Caco-2 (cell line): ENCODE measurements at regions not wholly inside any gene's neighbourhood (a gene's known extent, or its start where the extent isn't known, plus 50 kb on each side); places are given as distances from the start of the nearest gene placed in this dataset.
A peak's percentile ranks its signal among the peaks of the same experiment; 100 is the strongest.

Source experiments
- BruUV-seq: library from RNA; stranded (reverse); fragments of 400-500 nt; replicated peaks from 2 replicates; lab custom pipeline; 2021; lab: Mats Ljungman, UMichigan
- CTCF ChIA-PET: fragments of 300-600 bp; sonication (Branson Sonifier 250); formaldehyde crosslinking; loops from one replicate; lab custom pipeline; 2022; ENCODE audit warnings: antibody characterized with exemption; lab: Charles Lee
- POLR2A ChIA-PET: fragments of 300-600 bp; sonication (Branson Sonifier 250); formaldehyde crosslinking; loops from one replicate; lab custom pipeline; 2022; ENCODE audit warnings: antibody characterized with exemption; lab: Charles Lee
- DNase-seq, 2 experiments: peaks; one replicate each; pipeline versions ENCODE4 v3.0.0 to v3.0.0-alpha.2; 2020 to 2022
- H3K27me3 ChIP-seq: replicated peaks from 2 replicates; pipeline ENCODE4 v1.6.0; 2011; ENCODE audit warnings: low read length; ENCODE audit not compliant: control insufficient read depth, insufficient read depth
- H3K36me3 ChIP-seq: 2 replicates; pipeline ENCODE4 v1.5.1; 2011; ENCODE audit warnings: low read length; ENCODE audit not compliant: control insufficient read depth, insufficient read depth
- H3K4me1 ChIP-seq: fragments of 250-450 bp; sonication (Bioruptor Pico); 2 replicates; pipeline ENCODE4 v1.5.1; 2020; ENCODE audit warnings: mild to moderate bottlenecking
- H3K4me3 ChIP-seq: 2 replicates; pipeline ENCODE4 v1.5.1; 2011; ENCODE audit warnings: low read depth, mild to moderate bottlenecking, control low read depth, low read length
- H3K9me3 ChIP-seq: fragments of 250-450 bp; sonication (Bioruptor Pico); 2 replicates; pipeline ENCODE4 v1.5.1; 2020; ENCODE audit warnings: mild to moderate bottlenecking, moderate library complexity
- H3K27ac Mint-ChIP-seq: one replicate; pipeline ENCODE4 v1.8.0; 2022; ENCODE audit warnings: mixed read lengths; ENCODE audit not compliant: unreplicated experiment
- H3K27me3 Mint-ChIP-seq: one replicate; pipeline ENCODE4 v1.8.0; 2022; ENCODE audit warnings: mixed read lengths; ENCODE audit not compliant: insufficient read depth, unreplicated experiment
- H3K36me3 Mint-ChIP-seq: one replicate; pipeline ENCODE4 v1.8.0; 2022; ENCODE audit warnings: mild to moderate bottlenecking, mixed read lengths; ENCODE audit not compliant: insufficient read depth, unreplicated experiment
- H3K4me1 Mint-ChIP-seq: one replicate; pipeline ENCODE4 v1.8.0; 2022; ENCODE audit warnings: low read depth, mixed read lengths; ENCODE audit not compliant: unreplicated experiment
- H3K4me3 Mint-ChIP-seq: one replicate; pipeline ENCODE4 v1.8.0; 2022; ENCODE audit warnings: mild to moderate bottlenecking, moderate library complexity, mixed read lengths; ENCODE audit not compliant: unreplicated experiment
- H3K9me3 Mint-ChIP-seq: one replicate; pipeline ENCODE4 v1.8.0; 2022; ENCODE audit warnings: mixed read lengths; ENCODE audit not compliant: unreplicated experiment
- intact Hi-C: fragments of 100-400 bp; cut with micrococcal nuclease; formaldehyde crosslinking; loops from one replicate; pipeline ENCODE4 v1.10.0; 2022; ENCODE audit not compliant: unreplicated experiment
- TF ChIP-seq, protein P1 (sequence below), 2 experiments: fragments of 200-600 bp in 1 of 2; IDR thresholded peaks; 1 replicate in 1 of 2; 2 replicates in 1 of 2; pipeline versions ENCODE4 v1.5.1 to v1.8.0; 2011 to 2022; ENCODE audit warnings: antibody characterized with exemption in 1 of 2, control low read depth in 1 of 2, inconsistent platforms in 1 of 2, low read depth in 1 of 2, low read length in 1 of 2, mild to moderate bottlenecking in 1 of 2, moderate library complexity in 1 of 2; ENCODE audit not compliant: insufficient read depth in 1 of 2, severe bottlenecking in 1 of 2, unreplicated experiment in 1 of 2

DNA sequence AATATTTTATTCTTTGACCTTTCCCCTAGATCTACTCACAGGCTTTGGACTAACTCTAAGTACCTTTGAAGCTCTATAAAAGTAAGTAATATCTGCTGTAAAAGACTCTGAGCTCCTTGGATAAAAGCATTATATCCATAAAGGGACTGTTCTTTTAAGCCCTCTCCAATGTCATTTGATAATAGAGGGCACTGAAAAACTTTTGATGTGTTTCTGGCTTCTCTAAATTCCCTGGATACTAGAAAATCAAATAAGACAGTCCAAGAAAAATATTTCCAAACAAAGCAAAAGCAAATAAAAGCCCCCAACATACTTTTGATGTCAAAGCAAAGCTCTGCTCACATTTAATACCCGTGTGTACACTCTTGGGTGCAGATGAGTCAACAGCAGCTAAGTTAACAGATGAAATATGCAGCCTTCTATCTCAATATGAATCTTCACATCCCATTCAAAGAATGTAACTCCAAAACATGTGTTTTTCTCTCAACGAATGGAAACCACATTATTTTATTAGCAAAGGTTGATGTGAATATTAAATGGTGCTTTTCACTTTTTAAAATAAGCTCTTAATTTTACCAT lies 230.3 kb downstream of the CENPF start:
- ChIA-PET CTCF (interaction anchor here (1.0 kb wide), 1 partner anchor 313 kb away, joined by 3 read pairs; no protein-coding TSS in a partner anchor), POLR2A (no interaction called here)
- Mint-ChIP-seq H3K27me3 (no peaks in the 10 kb centered on the region), H3K27ac (no peak overlapping the region), H3K4me3 (no peak overlapping the region), H3K36me3 (peaks cover 5% of the 10 kb centered on the region), H3K9me3 (peaks cover 30% of the 10 kb centered on the region), H3K4me1 (peaks cover 17% of the 10 kb centered on the region)
- intact Hi-C loops = loop anchor here (1.0 kb wide), 2 partner anchors 41 to 147 kb away; no protein-coding TSS in a partner anchor
- no TSS peak for BruUV-seq
- DNase-seq = peak; percentile 42 to 54
- H3K27me3 ChIP-seq = no peaks in the 10 kb centered on the region
- TF ChIP-seq, protein P1, sequence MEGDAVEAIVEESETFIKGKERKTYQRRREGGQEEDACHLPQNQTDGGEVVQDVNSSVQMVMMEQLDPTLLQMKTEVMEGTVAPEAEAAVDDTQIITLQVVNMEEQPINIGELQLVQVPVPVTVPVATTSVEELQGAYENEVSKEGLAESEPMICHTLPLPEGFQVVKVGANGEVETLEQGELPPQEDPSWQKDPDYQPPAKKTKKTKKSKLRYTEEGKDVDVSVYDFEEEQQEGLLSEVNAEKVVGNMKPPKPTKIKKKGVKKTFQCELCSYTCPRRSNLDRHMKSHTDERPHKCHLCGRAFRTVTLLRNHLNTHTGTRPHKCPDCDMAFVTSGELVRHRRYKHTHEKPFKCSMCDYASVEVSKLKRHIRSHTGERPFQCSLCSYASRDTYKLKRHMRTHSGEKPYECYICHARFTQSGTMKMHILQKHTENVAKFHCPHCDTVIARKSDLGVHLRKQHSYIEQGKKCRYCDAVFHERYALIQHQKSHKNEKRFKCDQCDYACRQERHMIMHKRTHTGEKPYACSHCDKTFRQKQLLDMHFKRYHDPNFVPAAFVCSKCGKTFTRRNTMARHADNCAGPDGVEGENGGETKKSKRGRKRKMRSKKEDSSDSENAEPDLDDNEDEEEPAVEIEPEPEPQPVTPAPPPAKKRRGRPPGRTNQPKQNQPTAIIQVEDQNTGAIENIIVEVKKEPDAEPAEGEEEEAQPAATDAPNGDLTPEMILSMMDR (IDR thresholded peaks at IDR 0.05; ENCODE audit: insufficient read depth in 1 of 2, low read depth in 1 of 2, low read length in 1 of 2, severe bottlenecking in 1 of 2, unreplicated experiment in 1 of 2) = no peak
- H3K4me3 ChIP-seq = no peak overlapping the region
- H3K4me1 ChIP-seq = peaks cover 6% of the 10 kb centered on the region; the same call in 1 of the 2 replicates
- H3K9me3 ChIP-seq = peaks cover 2% of the 10 kb centered on the region
- no peaks in the 10 kb centered on the region for H3K36me3 ChIP-seq

DNA sequence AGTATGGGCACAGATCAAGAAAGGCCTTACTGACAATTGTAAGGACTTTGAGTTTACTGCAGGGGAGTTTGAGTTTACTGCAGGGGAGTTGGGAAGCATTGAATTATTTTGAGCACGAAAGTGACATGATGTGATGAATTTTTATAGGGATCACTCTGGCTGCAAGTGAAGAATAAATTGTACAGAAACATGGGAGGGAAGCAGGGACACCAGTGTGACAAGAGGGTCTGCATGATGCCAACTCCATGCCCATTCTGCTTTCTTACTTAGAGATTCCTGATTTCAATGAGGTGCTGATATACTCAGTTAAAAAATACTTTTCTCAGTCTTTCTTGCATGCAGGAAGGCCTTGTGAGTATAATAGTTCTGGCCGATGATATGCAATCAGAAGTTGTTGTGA lies 234.4 kb downstream of the CENPF start:
- POLR2A ChIA-PET = no interaction called here

DNA sequence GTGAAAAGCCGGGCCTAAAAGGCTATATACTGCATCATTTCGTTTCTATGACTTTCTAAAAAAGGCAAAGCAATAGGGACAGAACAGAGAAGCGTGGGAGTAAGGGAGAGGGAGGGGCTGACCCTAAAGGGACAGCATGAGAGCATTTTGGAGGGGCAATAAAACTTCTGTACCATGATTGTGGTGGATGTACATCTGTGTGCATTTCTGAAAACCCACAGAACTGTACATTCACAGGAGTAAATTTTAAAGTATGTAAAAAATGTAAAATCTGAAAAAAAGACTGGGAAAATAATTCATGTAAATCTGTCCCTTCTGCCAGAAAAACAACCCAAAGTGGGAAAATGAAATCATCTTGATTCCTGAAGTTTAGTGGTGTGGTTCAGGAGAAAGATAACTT lies 235.4 kb downstream of the CENPF start:
- CTCF ChIA-PET = no interaction called here
- Mint-ChIP-seq H3K27me3 (no peaks in the 10 kb centered on the region), H3K9me3 (peaks cover 11% of the 10 kb centered on the region), H3K27ac (no peak overlapping the region), H3K4me3 (no peak overlapping the region), H3K4me1 (peaks cover 1% of the 10 kb centered on the region), H3K36me3 (no peaks in the 10 kb centered on the region)
- no peaks in the 10 kb centered on the region for H3K4me1 ChIP-seq
- intact Hi-C loops = no loop called here
- no TSS peak for BruUV-seq
- H3K36me3 ChIP-seq = no peaks in the 10 kb centered on the region
- POLR2A ChIA-PET = no interaction called here
- TF ChIP-seq, protein P1 (IDR thresholded peaks at IDR 0.05; ENCODE audit: insufficient read depth in 1 of 2, low read depth in 1 of 2, low read length in 1 of 2, severe bottlenecking in 1 of 2, unreplicated experiment in 1 of 2) = no peak
- H3K9me3 ChIP-seq = no peaks in the 10 kb centered on the region
- no peaks in the 10 kb centered on the region for H3K27me3 ChIP-seq
- H3K4me3 ChIP-seq = no peak overlapping the region
- DNase-seq = no peak

More for the DNA sequence above, 234.4 kb downstream of the CENPF start:
- H3K36me3 Mint-ChIP-seq = peaks cover 2% of the 10 kb centered on the region
- no TSS peak for BruUV-seq
- no peak overlapping the region for H3K4me3 Mint-ChIP-seq
- intact Hi-C loops = no loop called here
- H3K9me3 ChIP-seq = no peaks in the 10 kb centered on the region
- TF ChIP-seq, protein P1 (IDR thresholded peaks at IDR 0.05; ENCODE audit: insufficient read depth in 1 of 2, low read depth in 1 of 2, low read length in 1 of 2, severe bottlenecking in 1 of 2, unreplicated experiment in 1 of 2) = no peak
- H3K4me3 ChIP-seq = no peak overlapping the region
- H3K27me3 ChIP-seq = no peaks in the 10 kb centered on the region
- CTCF ChIA-PET = no interaction called here
- H3K4me1 ChIP-seq = peaks cover 6% of the 10 kb centered on the region; the same call in 1 of the 2 replicates
- H3K27ac Mint-ChIP-seq = no peak overlapping the region
- no peaks in the 10 kb centered on the region for H3K36me3 ChIP-seq
- H3K9me3 Mint-ChIP-seq = peaks cover 18% of the 10 kb centered on the region
- H3K27me3 Mint-ChIP-seq = no peaks in the 10 kb centered on the region
- DNase-seq = no peak
- H3K4me1 Mint-ChIP-seq = peaks cover 11% of the 10 kb centered on the region
